GM19467 (cell line): ENCODE measurements at regions not wholly inside any gene's neighbourhood (a gene's known extent, or its start where the extent isn't known, plus 50 kb on each side); places are given as distances from the start of the nearest gene placed in this dataset.
"Not testable (repeated sequence)": the region's sequence is repeated elsewhere in the genome, so short reads cannot be mapped to it uniquely, and the experiment has no call there.

Experiments
- ATAC-seq: cut with Tn5 transposase; IDR thresholded peaks from one replicate; pipeline ENCODE4 v1.9.1; 2021; ENCODE audit warnings: mild to moderate bottlenecking, moderate library complexity; ENCODE audit not compliant: unreplicated experiment

GRCh38 chr10:28985137-28985885 lies 303.6 kb upstream of the LYZL1 start:
- ATAC-seq = no peak

- ATAC-seq = no peak
Observed at GRCh38 chr10:28986117-28986792, 302.6 kb upstream of the LYZL1 start.

GRCh38 chr10:28986856-28987255 lies 302.0 kb upstream of the LYZL1 start:
- ATAC-seq = no peak

DNA sequence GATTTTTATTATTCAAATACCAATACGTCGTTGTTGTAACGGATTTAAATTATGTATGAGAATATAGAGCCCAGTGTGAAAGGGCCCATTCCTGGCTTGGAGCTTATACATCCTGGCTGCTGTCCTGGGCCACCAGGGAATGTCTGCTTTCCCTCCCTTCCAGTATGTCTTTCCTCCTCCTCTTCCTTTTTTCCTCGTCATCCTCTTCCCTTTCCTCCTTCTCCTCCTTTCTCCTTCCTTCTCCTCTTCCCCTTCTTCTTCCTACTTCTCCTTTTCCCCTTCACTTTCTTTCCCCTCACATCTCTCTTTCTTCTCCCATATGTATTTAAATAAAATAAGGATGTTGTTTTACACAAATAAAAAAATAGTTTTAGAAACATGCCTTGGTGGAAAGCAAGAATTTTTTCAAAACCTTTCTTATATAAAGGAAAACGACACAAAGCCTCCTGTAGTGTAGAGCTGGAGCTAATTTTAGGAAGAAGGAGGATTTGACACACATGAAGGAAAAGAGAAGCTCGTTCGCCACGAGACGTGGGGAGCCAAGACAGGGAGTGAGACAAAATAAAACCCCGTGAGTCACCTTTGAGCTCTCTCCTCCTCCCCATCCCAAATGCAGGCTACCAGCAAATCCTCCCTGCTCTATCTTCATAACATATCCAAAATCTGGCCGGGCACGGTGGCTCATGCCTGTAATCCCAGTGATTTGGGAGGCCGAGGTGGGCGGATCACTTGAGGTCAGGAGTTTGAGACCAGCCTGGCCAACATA lies 301.1 kb upstream of the LYZL1 start:
- ATAC-seq = no peak

DNA sequence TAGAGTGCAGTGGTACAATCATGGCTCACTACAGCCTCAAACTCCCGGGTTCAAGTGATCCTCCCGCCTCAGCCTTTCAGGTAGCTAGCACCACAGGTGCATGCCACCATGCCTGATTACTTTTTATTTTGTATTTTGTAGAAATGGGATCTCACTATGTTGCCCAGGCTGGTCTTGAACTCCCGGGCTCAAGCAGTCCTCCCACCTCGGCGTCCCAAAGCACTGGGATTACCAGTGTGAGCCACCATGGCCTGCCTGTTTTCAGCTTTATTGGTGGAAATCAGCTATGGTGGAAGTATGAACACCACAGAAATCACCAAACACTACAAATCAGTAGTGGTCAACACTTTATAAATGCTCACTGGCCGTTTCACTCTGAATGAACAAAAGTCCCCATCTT lies 299.9 kb upstream of the LYZL1 start:
- ATAC-seq = no peak

GRCh38 chr10:28991333-28992270 lies 297.3 kb upstream of the LYZL1 start:
- no peak for ATAC-seq

DNA sequence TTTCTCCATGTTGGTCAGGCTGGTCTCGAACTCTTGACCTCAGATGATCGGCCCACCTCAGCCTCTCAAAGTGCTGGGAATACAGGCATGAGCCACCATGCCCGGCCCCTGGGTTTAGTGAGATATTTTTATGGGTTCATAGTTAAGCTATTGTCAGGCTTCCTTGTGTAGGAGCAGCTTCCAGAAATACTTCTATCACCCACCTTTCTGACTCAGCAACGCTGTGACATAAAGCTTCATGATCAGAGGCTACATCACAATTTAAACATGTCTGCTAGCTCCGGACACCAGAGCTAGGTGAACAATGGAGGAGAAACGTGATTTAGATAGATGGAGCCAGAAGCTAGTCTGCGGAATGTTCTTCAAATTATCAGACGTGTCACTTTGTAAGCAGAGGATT lies 295.8 kb upstream of the LYZL1 start:
- ATAC-seq = no peak

DNA sequence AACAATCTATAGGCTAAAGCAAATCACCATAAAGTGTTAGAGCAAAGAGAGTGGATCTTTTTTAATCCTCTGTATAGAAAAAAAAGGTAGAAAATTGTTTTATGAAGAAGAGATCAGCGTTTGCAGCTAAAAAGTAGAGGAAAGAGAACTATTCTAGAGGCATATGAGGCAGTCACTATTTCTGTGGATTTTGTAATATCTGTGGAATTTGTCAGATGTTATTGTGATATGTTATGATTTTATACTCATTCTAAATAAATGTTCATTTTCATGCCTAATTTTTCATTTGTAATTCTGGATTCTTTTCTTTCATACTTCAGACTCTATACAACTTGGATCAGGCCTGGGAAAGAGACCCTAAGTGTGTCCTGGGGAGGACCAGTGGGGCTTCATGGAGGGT lies 295.0 kb upstream of the LYZL1 start:
- no peak for ATAC-seq

DNA sequence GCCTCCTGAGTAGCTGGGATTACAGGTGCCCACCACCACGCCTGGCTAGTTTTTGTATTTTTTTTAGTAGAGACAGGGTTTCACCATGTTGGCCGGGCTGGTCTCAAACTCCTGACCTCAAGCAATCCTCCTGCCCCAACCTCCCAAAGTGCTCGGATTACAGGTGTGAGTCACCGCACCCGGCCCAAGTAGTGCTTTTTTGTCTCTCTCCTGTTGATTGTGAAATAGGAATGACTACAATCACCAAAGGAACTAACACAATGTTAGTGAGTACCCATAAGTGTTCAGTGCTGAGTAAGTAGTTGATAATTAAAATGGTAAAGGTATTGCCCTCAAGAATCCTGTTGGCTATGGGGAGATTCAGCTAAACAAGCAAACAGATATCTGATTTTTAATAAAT lies 294.1 kb upstream of the LYZL1 start:
- ATAC-seq = not testable (repeated sequence)

DNA sequence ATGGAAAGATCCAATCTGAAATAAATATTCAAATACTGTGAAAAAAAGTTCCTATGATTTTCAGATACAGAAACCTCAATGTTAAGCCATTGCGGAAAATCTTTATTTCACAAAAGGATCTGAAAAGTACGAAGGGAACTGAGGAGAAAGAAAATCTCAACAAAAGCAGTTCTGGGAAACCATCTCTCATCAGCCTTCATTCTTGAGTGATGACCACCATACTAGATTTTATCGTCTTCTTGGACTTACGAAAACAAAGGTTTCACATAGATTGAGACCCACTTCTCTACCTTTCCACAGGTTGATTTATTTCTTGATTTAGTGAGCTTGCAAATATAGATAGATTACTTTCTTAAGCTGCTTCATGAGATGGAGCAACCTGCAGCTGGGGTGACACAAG lies 293.4 kb upstream of the LYZL1 start:
- ATAC-seq = no peak

DNA sequence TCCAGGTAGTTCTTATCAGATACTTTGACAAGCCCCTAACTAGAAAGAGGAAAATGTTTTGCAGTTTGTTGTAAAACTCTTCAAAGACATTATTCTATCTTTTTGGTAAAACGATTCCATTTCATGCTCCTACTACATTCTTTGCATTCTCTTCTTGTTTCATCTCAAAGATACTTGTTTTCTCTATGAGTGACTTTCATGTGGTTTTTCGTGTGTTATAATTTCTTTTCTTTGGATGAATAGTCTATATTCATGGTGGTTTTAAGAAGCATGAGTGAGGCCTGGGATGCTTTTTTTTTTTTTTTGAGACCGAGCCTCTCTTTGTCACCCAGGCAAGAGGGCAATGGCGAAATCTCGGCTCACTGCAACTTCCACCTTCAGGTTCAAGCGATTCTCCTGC lies 292.5 kb upstream of the LYZL1 start:
- no peak for ATAC-seq

GRCh38 chr10:28996947-28997551 lies 291.8 kb upstream of the LYZL1 start:
- no peak for ATAC-seq

GRCh38 chr10:28997734-28998133 lies 291.1 kb upstream of the LYZL1 start:
- no peak for ATAC-seq

- ATAC-seq = no peak
Observed at GRCh38 chr10:29001801-29002200, 287.1 kb upstream of the LYZL1 start.

DNA sequence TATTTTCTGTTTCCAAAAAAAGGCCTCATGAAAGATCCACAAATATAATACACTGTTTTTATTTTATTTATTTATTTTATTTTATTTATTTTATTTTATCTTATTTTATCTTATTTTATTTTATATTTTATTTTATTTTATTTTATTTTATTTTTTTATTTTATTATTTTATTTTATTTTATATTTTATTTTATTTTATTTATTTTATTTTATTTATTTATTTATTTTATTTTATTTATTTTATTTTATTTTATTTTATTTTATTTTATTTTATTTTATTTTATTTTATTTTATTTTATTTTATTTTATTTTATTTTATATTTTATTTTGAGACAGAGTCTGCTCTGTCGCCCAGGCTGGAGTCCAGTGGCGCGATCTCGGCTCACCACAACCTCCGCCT lies 285.9 kb upstream of the LYZL1 start:
- ATAC-seq = not testable (repeated sequence)

- no peak for ATAC-seq
Observed at GRCh38 chr10:29005988-29006387, 282.9 kb upstream of the LYZL1 start.

GRCh38 chr10:29007370-29007747 lies 281.5 kb upstream of the LYZL1 start:
- ATAC-seq = no peak

DNA sequence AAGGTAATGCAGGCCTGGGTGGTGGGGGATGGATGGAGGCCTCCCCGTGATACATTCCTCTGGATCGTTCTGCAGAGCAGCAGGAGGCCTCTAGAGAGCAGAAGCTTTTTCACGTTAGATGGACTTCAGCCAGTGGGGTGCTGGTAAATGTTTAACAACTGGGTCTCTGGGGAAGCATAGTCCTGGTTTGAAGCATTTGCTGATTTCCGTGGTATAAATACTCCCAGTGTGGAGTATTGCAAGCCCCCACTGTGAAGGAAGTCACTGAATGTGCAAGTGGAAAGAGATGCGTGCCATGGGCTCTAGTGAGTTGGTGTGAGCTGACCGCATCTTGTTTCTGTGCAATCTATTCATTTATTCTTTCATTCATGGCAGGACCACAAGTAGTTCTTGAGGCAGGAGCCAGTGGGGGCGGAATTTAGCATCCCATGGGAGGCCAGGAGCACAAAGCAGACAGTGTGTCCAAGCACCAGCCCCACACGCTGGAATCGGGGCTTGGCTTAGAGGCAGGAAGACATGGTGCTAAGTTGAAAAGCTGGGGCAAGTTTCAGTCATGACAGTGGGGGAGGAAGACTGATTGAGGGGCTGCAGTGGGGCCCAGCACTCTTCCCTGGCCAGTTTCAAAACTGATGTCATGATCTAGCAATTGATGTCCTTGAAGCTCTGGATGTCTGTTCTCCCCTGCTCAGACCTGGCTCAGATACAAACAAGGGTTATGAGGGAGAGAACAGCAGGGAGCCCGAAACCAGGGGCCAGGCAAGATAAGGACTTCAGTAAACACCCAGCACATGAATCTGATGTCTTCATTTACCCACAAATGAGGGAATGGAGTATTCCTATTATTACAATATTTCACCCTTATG lies 280.9 kb upstream of the LYZL1 start:
- no peak for ATAC-seq

DNA sequence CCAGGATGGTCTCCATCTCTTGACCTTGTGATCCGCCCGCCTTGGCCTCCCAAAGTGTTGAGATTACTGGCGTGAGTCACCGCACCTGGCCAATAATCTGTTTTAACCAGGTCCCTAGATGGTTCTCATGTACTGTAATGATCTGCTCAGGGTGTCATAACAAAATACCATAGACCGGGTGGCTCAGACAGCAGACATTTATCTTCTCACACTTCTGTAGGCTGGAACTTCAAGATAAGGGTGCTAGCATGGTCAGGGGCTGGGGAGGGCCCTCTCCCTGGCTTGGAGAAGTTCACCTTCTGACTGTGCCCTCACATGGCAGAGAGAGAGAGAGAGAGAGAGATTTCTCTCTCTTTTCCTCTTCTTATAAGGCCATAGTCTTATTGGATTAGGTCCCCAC lies 279.4 kb upstream of the LYZL1 start:
- ATAC-seq = no peak

DNA sequence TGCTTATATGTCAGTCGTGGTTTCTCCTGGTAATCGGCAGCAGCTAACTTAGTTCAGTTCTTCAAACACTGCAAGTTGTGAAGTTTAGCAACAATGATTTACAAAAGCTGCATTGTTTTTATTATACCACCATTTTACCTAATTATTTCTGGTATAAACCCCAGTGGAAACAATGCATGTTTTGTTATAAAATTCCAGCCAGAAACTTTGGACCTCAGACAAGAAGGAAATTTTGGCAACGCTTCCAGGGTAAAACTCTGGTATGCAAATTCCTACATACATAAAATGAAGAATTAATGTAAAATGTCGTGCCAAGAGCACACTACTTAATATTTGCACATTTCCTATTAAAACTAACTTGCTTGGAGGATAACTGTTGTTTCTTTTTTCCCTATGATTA lies 277.4 kb upstream of the LYZL1 start:
- no peak for ATAC-seq
